HL-60 (cell line): ENCODE measurements at regions not wholly inside any gene's neighbourhood (a gene's known extent, or its start where the extent isn't known, plus 50 kb on each side); places are given as distances from the start of the nearest gene placed in this dataset.

Experiments used
- DNase-seq, 2 experiments: peaks; one replicate each; pipeline ENCODE4 v3.0.0-alpha.2; 2010 to 2020; ENCODE audit warnings: low read depth in 1 of 2, low spot score in 1 of 2
- H3K27ac ChIP-seq: fragments of 250-450 bp; sonication (Bioruptor Pico); replicated peaks from 2 replicates; pipeline ENCODE4 v1.5.1; 2020; ENCODE audit warnings: mild to moderate bottlenecking, moderate library complexity
- H3K27me3 ChIP-seq: fragments of 250-450 bp; sonication (Bioruptor Pico); 2 replicates; pipeline ENCODE4 v1.5.1; 2021; ENCODE audit warnings: mild to moderate bottlenecking, moderate library complexity; ENCODE audit not compliant: insufficient read depth, poor library complexity, severe bottlenecking
- H3K4me3 ChIP-seq: replicated peaks from 2 replicates; pipeline ENCODE4 v1.5.1; 2011; ENCODE audit warnings: mild to moderate bottlenecking, control low read depth, low read length; ENCODE audit not compliant: insufficient read depth
- GABPA ChIP-seq: IDR thresholded peaks from 2 replicates; pipeline ENCODE4 v1.6.1; 2012; ENCODE audit warnings: low read depth
- POLR2AphosphoS5 ChIP-seq: IDR thresholded peaks from 2 replicates; pipeline ENCODE4 v1.6.1; 2012; ENCODE audit warnings: low read depth
- SPI1 ChIP-seq: IDR thresholded peaks from 2 replicates; pipeline ENCODE4 v1.6.1; 2012; ENCODE audit warnings: low read depth, mild to moderate bottlenecking, borderline replicate concordance
- TF ChIP-seq, protein P1 (sequence below): IDR thresholded peaks from 2 replicates; pipeline ENCODE4 v1.6.1; 2012; ENCODE audit warnings: low read depth; ENCODE audit not compliant: insufficient replicate concordance
- TF ChIP-seq, protein P2 (sequence below): IDR thresholded peaks from one replicate; pipeline ENCODE4 v1.5.1; 2011; ENCODE audit warnings: low read length, control low read depth, inconsistent platforms; ENCODE audit not compliant: insufficient read depth

DNA sequence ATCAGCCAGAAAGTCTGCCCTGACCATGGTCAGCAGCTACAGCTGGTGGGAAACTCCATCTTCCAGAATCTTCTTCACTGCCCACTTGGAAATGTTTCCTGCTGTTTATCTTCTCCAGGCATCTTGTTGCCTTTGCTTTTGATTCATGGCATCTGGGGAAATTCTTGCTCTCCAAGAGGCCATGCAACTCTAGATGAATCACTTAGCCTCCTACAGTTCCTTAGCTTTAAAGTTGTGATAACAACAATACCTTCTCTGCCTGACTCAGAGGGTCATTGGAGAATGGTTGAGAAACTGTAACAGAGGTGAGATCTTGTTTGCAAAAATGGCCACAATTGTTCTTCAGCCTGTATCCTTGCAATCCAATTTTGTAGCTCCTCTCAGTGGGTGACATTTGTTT lies 121.0 kb upstream of the VRK1 start:
- no peak for TF ChIP-seq POLR2AphosphoS5
- TF ChIP-seq SPI1, result no peak
- no peak for TF ChIP-seq GABPA
- TF ChIP-seq, protein P1, sequence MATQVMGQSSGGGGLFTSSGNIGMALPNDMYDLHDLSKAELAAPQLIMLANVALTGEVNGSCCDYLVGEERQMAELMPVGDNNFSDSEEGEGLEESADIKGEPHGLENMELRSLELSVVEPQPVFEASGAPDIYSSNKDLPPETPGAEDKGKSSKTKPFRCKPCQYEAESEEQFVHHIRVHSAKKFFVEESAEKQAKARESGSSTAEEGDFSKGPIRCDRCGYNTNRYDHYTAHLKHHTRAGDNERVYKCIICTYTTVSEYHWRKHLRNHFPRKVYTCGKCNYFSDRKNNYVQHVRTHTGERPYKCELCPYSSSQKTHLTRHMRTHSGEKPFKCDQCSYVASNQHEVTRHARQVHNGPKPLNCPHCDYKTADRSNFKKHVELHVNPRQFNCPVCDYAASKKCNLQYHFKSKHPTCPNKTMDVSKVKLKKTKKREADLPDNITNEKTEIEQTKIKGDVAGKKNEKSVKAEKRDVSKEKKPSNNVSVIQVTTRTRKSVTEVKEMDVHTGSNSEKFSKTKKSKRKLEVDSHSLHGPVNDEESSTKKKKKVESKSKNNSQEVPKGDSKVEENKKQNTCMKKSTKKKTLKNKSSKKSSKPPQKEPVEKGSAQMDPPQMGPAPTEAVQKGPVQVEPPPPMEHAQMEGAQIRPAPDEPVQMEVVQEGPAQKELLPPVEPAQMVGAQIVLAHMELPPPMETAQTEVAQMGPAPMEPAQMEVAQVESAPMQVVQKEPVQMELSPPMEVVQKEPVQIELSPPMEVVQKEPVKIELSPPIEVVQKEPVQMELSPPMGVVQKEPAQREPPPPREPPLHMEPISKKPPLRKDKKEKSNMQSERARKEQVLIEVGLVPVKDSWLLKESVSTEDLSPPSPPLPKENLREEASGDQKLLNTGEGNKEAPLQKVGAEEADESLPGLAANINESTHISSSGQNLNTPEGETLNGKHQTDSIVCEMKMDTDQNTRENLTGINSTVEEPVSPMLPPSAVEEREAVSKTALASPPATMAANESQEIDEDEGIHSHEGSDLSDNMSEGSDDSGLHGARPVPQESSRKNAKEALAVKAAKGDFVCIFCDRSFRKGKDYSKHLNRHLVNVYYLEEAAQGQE, result no peak
- TF ChIP-seq, protein P2, sequence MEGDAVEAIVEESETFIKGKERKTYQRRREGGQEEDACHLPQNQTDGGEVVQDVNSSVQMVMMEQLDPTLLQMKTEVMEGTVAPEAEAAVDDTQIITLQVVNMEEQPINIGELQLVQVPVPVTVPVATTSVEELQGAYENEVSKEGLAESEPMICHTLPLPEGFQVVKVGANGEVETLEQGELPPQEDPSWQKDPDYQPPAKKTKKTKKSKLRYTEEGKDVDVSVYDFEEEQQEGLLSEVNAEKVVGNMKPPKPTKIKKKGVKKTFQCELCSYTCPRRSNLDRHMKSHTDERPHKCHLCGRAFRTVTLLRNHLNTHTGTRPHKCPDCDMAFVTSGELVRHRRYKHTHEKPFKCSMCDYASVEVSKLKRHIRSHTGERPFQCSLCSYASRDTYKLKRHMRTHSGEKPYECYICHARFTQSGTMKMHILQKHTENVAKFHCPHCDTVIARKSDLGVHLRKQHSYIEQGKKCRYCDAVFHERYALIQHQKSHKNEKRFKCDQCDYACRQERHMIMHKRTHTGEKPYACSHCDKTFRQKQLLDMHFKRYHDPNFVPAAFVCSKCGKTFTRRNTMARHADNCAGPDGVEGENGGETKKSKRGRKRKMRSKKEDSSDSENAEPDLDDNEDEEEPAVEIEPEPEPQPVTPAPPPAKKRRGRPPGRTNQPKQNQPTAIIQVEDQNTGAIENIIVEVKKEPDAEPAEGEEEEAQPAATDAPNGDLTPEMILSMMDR, result no peak
- DNase-seq, result no peak
- no peak overlapping the region for H3K4me3 ChIP-seq
- no peak overlapping the region for H3K27ac ChIP-seq
- no peaks in the 10 kb centered on the region for H3K27me3 ChIP-seq

DNA sequence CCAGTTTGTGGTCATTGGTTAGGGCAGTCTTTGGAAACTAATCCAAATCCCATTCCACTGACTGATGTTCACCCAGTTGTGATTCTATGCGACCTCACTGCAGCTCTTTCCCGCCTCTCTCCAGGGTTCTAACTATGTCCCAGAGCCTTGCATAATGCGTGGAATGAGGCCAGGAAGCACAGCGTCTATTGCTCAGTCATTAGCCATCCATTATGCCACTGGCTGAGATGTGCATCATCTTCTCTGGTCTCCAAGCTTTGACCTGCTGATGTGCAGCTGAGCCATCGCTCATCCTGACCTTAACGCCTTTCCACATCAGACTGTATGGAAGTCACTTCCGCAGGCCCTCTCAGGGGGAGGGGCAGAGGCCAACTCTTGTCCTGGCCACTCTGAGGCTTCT lies 115.4 kb upstream of the VRK1 start:
- no peaks in the 10 kb centered on the region for H3K27me3 ChIP-seq
- TF ChIP-seq, protein P1, result no peak
- TF ChIP-seq, protein P2, result no peak
- TF ChIP-seq GABPA (no peak), SPI1 (no peak), POLR2AphosphoS5 (no peak)
- DNase-seq, result no peak

DNA sequence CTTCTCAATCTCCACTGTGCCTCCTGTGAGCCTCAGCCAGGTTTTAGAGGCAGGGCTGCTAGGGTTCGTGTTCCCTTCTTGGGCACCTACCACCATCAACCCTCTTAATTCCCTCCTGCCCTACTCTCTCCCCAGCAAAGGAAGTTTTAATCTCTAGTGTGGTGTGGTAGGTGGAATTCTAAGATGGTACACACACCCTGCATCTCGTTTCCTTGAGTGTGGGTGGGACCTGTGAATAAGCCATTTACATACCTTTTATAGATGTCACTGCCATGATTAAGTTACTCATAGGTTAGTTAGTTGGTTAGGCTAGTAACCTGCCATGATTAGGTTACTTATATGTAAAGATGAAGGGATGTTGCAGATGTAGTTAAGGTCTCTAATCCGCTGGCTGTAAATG lies 114.8 kb upstream of the VRK1 start:
- DNase-seq, result no peak
- H3K27ac ChIP-seq, result no peak overlapping the region
- TF ChIP-seq, protein P1, result no peak
- TF ChIP-seq SPI1 (no peak), POLR2AphosphoS5 (no peak)
- TF ChIP-seq, protein P2, result no peak
- H3K4me3 ChIP-seq, result no peak overlapping the region
- no peaks in the 10 kb centered on the region for H3K27me3 ChIP-seq

More for the DNA sequence above, 115.4 kb upstream of the VRK1 start:
- no peak overlapping the region for H3K4me3 ChIP-seq
- H3K27ac ChIP-seq, result no peak overlapping the region
